ENCODE measurements at regions not wholly inside any gene's neighbourhood (a gene's known extent, or its start where the extent isn't known, plus 50 kb on each side); places are given as distances from the start of the nearest gene placed in this dataset.

DNA sequence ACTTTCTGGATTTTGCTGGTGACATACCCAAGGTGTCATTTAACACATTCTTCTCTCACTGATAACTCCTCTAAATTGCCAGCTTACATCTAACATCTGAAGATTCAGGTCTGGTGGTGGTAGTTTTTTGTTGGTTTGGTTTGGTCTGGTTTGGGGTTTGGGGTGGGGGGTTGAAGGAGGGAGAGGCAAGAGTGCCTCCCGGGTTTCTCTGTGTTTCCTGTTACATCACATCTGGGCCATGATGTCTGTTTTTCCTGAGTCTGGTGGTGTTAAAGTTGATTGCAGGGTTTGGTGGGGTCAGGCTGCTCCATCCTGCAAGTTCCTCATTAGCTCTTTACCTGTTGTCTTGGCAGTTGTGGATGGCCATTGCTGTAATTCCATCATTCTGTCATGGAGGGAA lies 155.8 kb upstream of the UBL3 start:
- TF ChIP-seq POLR2AphosphoS5 (IDR thresholded peaks at IDR 0.05; ENCODE audit: low read depth, low read length): no peak
- TF ChIP-seq, protein P1, sequence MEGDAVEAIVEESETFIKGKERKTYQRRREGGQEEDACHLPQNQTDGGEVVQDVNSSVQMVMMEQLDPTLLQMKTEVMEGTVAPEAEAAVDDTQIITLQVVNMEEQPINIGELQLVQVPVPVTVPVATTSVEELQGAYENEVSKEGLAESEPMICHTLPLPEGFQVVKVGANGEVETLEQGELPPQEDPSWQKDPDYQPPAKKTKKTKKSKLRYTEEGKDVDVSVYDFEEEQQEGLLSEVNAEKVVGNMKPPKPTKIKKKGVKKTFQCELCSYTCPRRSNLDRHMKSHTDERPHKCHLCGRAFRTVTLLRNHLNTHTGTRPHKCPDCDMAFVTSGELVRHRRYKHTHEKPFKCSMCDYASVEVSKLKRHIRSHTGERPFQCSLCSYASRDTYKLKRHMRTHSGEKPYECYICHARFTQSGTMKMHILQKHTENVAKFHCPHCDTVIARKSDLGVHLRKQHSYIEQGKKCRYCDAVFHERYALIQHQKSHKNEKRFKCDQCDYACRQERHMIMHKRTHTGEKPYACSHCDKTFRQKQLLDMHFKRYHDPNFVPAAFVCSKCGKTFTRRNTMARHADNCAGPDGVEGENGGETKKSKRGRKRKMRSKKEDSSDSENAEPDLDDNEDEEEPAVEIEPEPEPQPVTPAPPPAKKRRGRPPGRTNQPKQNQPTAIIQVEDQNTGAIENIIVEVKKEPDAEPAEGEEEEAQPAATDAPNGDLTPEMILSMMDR (IDR thresholded peaks at IDR 0.05): no peak
- no peak for TF ChIP-seq SIN3A (IDR thresholded peaks at IDR 0.05; ENCODE audit: borderline replicate concordance, insufficient read depth, low read depth, low read length)
